ENCODE measurements at regions not wholly inside any gene's neighbourhood (a gene's known extent, or its start where the extent isn't known, plus 50 kb on each side); places are given as distances from the start of the nearest gene placed in this dataset.

GRCh38 chr3:168864107-168865021 is 768.6 kb upstream of the GOLIM4 start:
- H3K9me3 ChIP-seq (replicated peaks; ENCODE audit: low read length): no peaks in the 10 kb centered on the region
- H3K27me3 ChIP-seq (ENCODE audit: control insufficient read depth, insufficient read depth, low read length): no peaks in the 10 kb centered on the region
- no peaks in the 10 kb centered on the region for H3K36me3 ChIP-seq (ENCODE audit: insufficient read depth, low read length)
- no peaks in the 10 kb centered on the region for H3K4me1 ChIP-seq (ENCODE audit: control insufficient read depth, insufficient read depth, low read length)
- H3K4me3 ChIP-seq (ENCODE audit: low read length): no peak overlapping the region
- no peak overlapping the region for H3K9ac ChIP-seq (ENCODE audit: low read depth, low read length)
- no peak overlapping the region for H3K4me2 ChIP-seq (ENCODE audit: low read length)

GRCh38 chr3:168863561-168863960 is 767.8 kb upstream of the GOLIM4 start:
- H3K9ac ChIP-seq (ENCODE audit: low read depth, low read length): no peak overlapping the region
- no peak overlapping the region for H3K4me3 ChIP-seq (ENCODE audit: low read length)
- H3K27me3 ChIP-seq (ENCODE audit: control insufficient read depth, insufficient read depth, low read length): no peaks in the 10 kb centered on the region
- no peaks in the 10 kb centered on the region for H3K9me3 ChIP-seq (replicated peaks; ENCODE audit: low read length)
- no peaks in the 10 kb centered on the region for H3K36me3 ChIP-seq (ENCODE audit: insufficient read depth, low read length)
- no peaks in the 10 kb centered on the region for H3K4me1 ChIP-seq (ENCODE audit: control insufficient read depth, insufficient read depth, low read length)
- H3K4me2 ChIP-seq (ENCODE audit: low read length): no peak overlapping the region

- Histone ChIP-seq H3K9me3 (replicated peaks; ENCODE audit: low read length) (no peaks in the 10 kb centered on the region), H3K4me2 (ENCODE audit: low read length) (no peak overlapping the region), H3K4me1 (ENCODE audit: control insufficient read depth, insufficient read depth, low read length) (no peaks in the 10 kb centered on the region), H3K36me3 (ENCODE audit: insufficient read depth, low read length) (no peaks in the 10 kb centered on the region), H3K9ac (ENCODE audit: low read depth, low read length) (no peak overlapping the region), H3K4me3 (ENCODE audit: low read length) (no peak overlapping the region), H3K27me3 (ENCODE audit: control insufficient read depth, insufficient read depth, low read length) (no peaks in the 10 kb centered on the region)
These were observed 766.7 kb upstream of the GOLIM4 start for GRCh38 chr3:168862466-168862865.

- Histone ChIP-seq H3K9me3 (replicated peaks; ENCODE audit: low read length) (no peaks in the 10 kb centered on the region), H3K27me3 (ENCODE audit: control insufficient read depth, insufficient read depth, low read length) (no peaks in the 10 kb centered on the region), H3K4me2 (ENCODE audit: low read length) (no peak overlapping the region), H3K4me1 (ENCODE audit: control insufficient read depth, insufficient read depth, low read length) (no peaks in the 10 kb centered on the region), H3K9ac (ENCODE audit: low read depth, low read length) (no peak overlapping the region), H3K36me3 (ENCODE audit: insufficient read depth, low read length) (no peaks in the 10 kb centered on the region), H3K4me3 (ENCODE audit: low read length) (no peak overlapping the region)
These were observed 764.9 kb upstream of the GOLIM4 start for GRCh38 chr3:168860592-168860991.

- no peaks in the 10 kb centered on the region for H3K36me3 ChIP-seq (ENCODE audit: insufficient read depth, low read length)
- no peak overlapping the region for H3K4me3 ChIP-seq (ENCODE audit: low read length)
- H3K4me2 ChIP-seq (ENCODE audit: low read length): no peak overlapping the region
These were observed 764.3 kb upstream of the GOLIM4 start for GRCh38 chr3:168860028-168860427.

GRCh38 chr3:168859574-168859973 is 763.9 kb upstream of the GOLIM4 start:
- Histone ChIP-seq H3K4me2 (ENCODE audit: low read length) (no peak overlapping the region), H3K9me3 (replicated peaks; ENCODE audit: low read length) (no peaks in the 10 kb centered on the region), H3K4me3 (ENCODE audit: low read length) (no peak overlapping the region), H3K27me3 (ENCODE audit: control insufficient read depth, insufficient read depth, low read length) (no peaks in the 10 kb centered on the region), H3K4me1 (ENCODE audit: control insufficient read depth, insufficient read depth, low read length) (no peaks in the 10 kb centered on the region), H3K36me3 (ENCODE audit: insufficient read depth, low read length) (no peaks in the 10 kb centered on the region), H3K9ac (ENCODE audit: low read depth, low read length) (no peak overlapping the region)

More at GRCh38 chr3:168860028-168860427, 764.3 kb upstream of the GOLIM4 start:
- H3K4me1 ChIP-seq (ENCODE audit: control insufficient read depth, insufficient read depth, low read length): no peaks in the 10 kb centered on the region
- no peaks in the 10 kb centered on the region for H3K27me3 ChIP-seq (ENCODE audit: control insufficient read depth, insufficient read depth, low read length)
- no peak overlapping the region for H3K9ac ChIP-seq (ENCODE audit: low read depth, low read length)
- no peaks in the 10 kb centered on the region for H3K9me3 ChIP-seq (replicated peaks; ENCODE audit: low read length)

GRCh38 chr3:168859143-168859542 is 763.4 kb upstream of the GOLIM4 start:
- H3K4me3 ChIP-seq (ENCODE audit: low read length): no peak overlapping the region
- no peak overlapping the region for H3K4me2 ChIP-seq (ENCODE audit: low read length)
- no peak overlapping the region for H3K9ac ChIP-seq (ENCODE audit: low read depth, low read length)
- H3K4me1 ChIP-seq (ENCODE audit: control insufficient read depth, insufficient read depth, low read length): no peaks in the 10 kb centered on the region
- no peaks in the 10 kb centered on the region for H3K9me3 ChIP-seq (replicated peaks; ENCODE audit: low read length)
- no peaks in the 10 kb centered on the region for H3K36me3 ChIP-seq (ENCODE audit: insufficient read depth, low read length)
- H3K27me3 ChIP-seq (ENCODE audit: control insufficient read depth, insufficient read depth, low read length): no peaks in the 10 kb centered on the region

- no peak overlapping the region for H3K4me3 ChIP-seq (ENCODE audit: low read length)
These were observed 762.6 kb upstream of the GOLIM4 start for GRCh38 chr3:168858327-168858726.

GRCh38 chr3:168850109-168850508 is 754.4 kb upstream of the GOLIM4 start:
- no peaks in the 10 kb centered on the region for H3K27me3 ChIP-seq (ENCODE audit: control insufficient read depth, insufficient read depth, low read length)

More at GRCh38 chr3:168858327-168858726, 762.6 kb upstream of the GOLIM4 start:
- Histone ChIP-seq H3K4me1 (ENCODE audit: control insufficient read depth, insufficient read depth, low read length) (no peaks in the 10 kb centered on the region), H3K27me3 (ENCODE audit: control insufficient read depth, insufficient read depth, low read length) (no peaks in the 10 kb centered on the region), H3K9me3 (replicated peaks; ENCODE audit: low read length) (no peaks in the 10 kb centered on the region), H3K36me3 (ENCODE audit: insufficient read depth, low read length) (no peaks in the 10 kb centered on the region), H3K9ac (ENCODE audit: low read depth, low read length) (no peak overlapping the region), H3K4me2 (ENCODE audit: low read length) (no peak overlapping the region)

GRCh38 chr3:168847291-168847883 is 751.7 kb upstream of the GOLIM4 start:
- Histone ChIP-seq H3K9me3 (replicated peaks; ENCODE audit: low read length) (no peaks in the 10 kb centered on the region), H3K4me3 (ENCODE audit: low read length) (peak overlapping the region; percentile 53), H3K36me3 (ENCODE audit: insufficient read depth, low read length) (no peaks in the 10 kb centered on the region), H3K9ac (ENCODE audit: low read depth, low read length) (no peak overlapping the region), H3K4me2 (ENCODE audit: low read length) (peak overlapping the region; percentile 73), H3K4me1 (ENCODE audit: control insufficient read depth, insufficient read depth, low read length) (no peaks in the 10 kb centered on the region), H3K27me3 (ENCODE audit: control insufficient read depth, insufficient read depth, low read length) (no peaks in the 10 kb centered on the region)

More at GRCh38 chr3:168850109-168850508, 754.4 kb upstream of the GOLIM4 start:
- Histone ChIP-seq H3K36me3 (ENCODE audit: insufficient read depth, low read length) (no peaks in the 10 kb centered on the region), H3K4me3 (ENCODE audit: low read length) (no peak overlapping the region), H3K9ac (ENCODE audit: low read depth, low read length) (no peak overlapping the region), H3K4me2 (ENCODE audit: low read length) (no peak overlapping the region), H3K9me3 (replicated peaks; ENCODE audit: low read length) (no peaks in the 10 kb centered on the region), H3K4me1 (ENCODE audit: control insufficient read depth, insufficient read depth, low read length) (no peaks in the 10 kb centered on the region)

GRCh38 chr3:168844894-168845482 is 749.3 kb upstream of the GOLIM4 start:
- Histone ChIP-seq H3K4me3 (ENCODE audit: low read length) (no peak overlapping the region), H3K36me3 (ENCODE audit: insufficient read depth, low read length) (no peaks in the 10 kb centered on the region), H3K4me1 (ENCODE audit: control insufficient read depth, insufficient read depth, low read length) (no peaks in the 10 kb centered on the region), H3K4me2 (ENCODE audit: low read length) (no peak overlapping the region), H3K9ac (ENCODE audit: low read depth, low read length) (no peak overlapping the region), H3K27me3 (ENCODE audit: control insufficient read depth, insufficient read depth, low read length) (no peaks in the 10 kb centered on the region), H3K9me3 (replicated peaks; ENCODE audit: low read length) (no peaks in the 10 kb centered on the region)

Measured in skeletal muscle satellite cell (primary cell).